ENCODE measurements at regions not wholly inside any gene's neighbourhood (a gene's known extent, or its start where the extent isn't known, plus 50 kb on each side); places are given as distances from the start of the nearest gene placed in this dataset.

DNA sequence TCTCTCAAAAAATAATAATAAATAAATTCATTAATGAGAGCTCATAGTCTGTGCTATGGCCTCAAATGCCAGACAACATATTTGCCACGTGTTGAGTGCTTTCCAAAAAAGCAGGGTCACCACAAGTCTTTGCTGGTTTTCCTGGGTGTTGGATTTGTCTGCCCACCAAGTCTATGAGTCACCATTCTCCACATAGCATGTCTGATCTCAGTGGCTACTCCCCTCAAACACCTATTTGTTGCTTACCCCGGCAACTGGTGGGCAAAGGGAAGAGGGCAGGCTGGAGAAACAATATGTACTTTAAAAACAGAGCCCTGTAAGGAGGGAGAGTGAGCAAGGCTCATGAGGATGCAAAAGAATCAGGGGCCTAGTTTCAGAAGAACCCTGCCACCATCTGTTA lies 120.0 kb upstream of the ARRDC4 start:
- BruUV-seq (replicated peaks): no TSS peak
- Histone ChIP-seq H3K9me3 (replicated peaks; ENCODE audit: control insufficient read depth, insufficient read depth, low read length) (peaks cover 3% of the 10 kb centered on the region), H3K4me3 (replicated peaks in 1 of 3; ENCODE audit: insufficient read depth in 1 of 3, low read depth in 1 of 3, low read length in 3 of 3) (no peak overlapping the region), H2AFZ (ENCODE audit: low read depth, low read length) (no peak overlapping the region), H3K27me3 (ENCODE audit: control insufficient read depth in 2 of 2, insufficient read depth in 2 of 2, low read length in 2 of 2) (no peaks in the 10 kb centered on the region), H3K27ac (ENCODE audit: insufficient read depth, low read depth, low read length) (no peak overlapping the region), H3K79me2 (ENCODE audit: control insufficient read depth, insufficient read depth, low read length) (no peaks in the 10 kb centered on the region), H4K20me1 (replicated peaks; ENCODE audit: control insufficient read depth, extremely low read depth, insufficient read depth, low read length) (no peaks in the 10 kb centered on the region), H3K36me3 (ENCODE audit: control insufficient read depth in 2 of 2, extremely low read depth in 1 of 2, insufficient read depth in 2 of 2, low read length in 2 of 2) (no peaks in the 10 kb centered on the region), H3K9ac (replicated peaks; ENCODE audit: extremely low read depth, insufficient read depth, low read length) (no peak overlapping the region), H3K9me1 (replicated peaks; ENCODE audit: control insufficient read depth, extremely low read depth, insufficient read depth, low read length) (no peaks in the 10 kb centered on the region), H3K4me2 (ENCODE audit: insufficient read depth, low read length) (no peak overlapping the region), H3K4me1 (ENCODE audit: control insufficient read depth, extremely low read depth, insufficient read depth, low read length) (no peaks in the 10 kb centered on the region)
- dilution Hi-C loops (cut with MboI; ENCODE audit: extremely low pct_ligation_motif_present, low sequenced_read_pairs) (no loop called here), intact Hi-C loops (cut with micrococcal nuclease) (no loop called here)
- no peak for FAIRE-seq
- POLR2A ChIA-PET: no interaction called here
- DNase-seq (ENCODE audit: low read depth, low spot score): no peak
- CTCF ChIA-PET: no interaction called here
- TF ChIP-seq FOS (IDR thresholded peaks at IDR 0.05; ENCODE audit: borderline replicate concordance, insufficient read depth, low read length) (no peak), JUN (IDR thresholded peaks at IDR 0.05; ENCODE audit: borderline replicate concordance, insufficient read depth, insufficient read length, low read depth) (no peak), EZH2 (IDR thresholded peaks at IDR 0.05; ENCODE audit: borderline replicate concordance, low read depth, low read length, severe bottlenecking) (no peak)
- TF ChIP-seq, protein P1, sequence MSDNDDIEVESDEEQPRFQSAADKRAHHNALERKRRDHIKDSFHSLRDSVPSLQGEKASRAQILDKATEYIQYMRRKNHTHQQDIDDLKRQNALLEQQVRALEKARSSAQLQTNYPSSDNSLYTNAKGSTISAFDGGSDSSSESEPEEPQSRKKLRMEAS (IDR thresholded peaks at IDR 0.05; ENCODE audit: insufficient read depth, insufficient read length): no peak

DNA sequence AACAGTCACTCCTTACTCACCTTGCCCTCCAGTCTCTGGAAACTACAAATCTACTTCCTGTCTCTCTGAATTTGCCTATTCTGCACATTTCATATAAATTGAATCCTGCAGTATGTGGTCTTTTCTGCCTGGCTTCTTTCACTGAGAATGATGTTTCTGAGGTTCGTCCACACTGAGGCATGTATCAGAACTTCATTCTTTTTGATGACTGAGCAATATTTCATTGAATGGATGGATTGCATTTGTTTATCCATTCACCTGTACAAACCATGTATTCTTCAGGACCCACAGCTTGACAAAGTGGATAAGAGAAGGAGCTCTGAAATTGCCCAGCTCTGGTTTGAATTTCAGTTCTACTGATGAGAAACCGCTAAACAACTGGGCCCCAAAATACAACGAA lies 118.9 kb upstream of the ARRDC4 start:
- H2AFZ ChIP-seq (ENCODE audit: low read depth, low read length): no peak overlapping the region
- H3K4me2 ChIP-seq (ENCODE audit: insufficient read depth, low read length): no peak overlapping the region
- CTCF ChIA-PET: no interaction called here
- no peaks in the 10 kb centered on the region for H3K9me1 ChIP-seq (replicated peaks; ENCODE audit: control insufficient read depth, extremely low read depth, insufficient read depth, low read length)
- TF ChIP-seq POLR2A (IDR thresholded peaks at IDR 0.05; ENCODE audit: low read depth, low read length) (no peak), JUN (IDR thresholded peaks at IDR 0.05; ENCODE audit: borderline replicate concordance, insufficient read depth, insufficient read length, low read depth) (no peak), MYC (IDR thresholded peaks at IDR 0.05; ENCODE audit: low read depth, low read length) (no peak), POLR2AphosphoS5 (IDR thresholded peaks at IDR 0.05; ENCODE audit: insufficient read depth, low read depth, low read length) (no peak), GATA2 (IDR thresholded peaks at IDR 0.05; ENCODE audit: insufficient read depth, insufficient read length, low read depth, low read length) (no peak), FOS (IDR thresholded peaks at IDR 0.05; ENCODE audit: borderline replicate concordance, insufficient read depth, low read length) (no peak), EZH2 (IDR thresholded peaks at IDR 0.05; ENCODE audit: borderline replicate concordance, low read depth, low read length, severe bottlenecking) (no peak)
- TF ChIP-seq, protein P1 (IDR thresholded peaks at IDR 0.05; ENCODE audit: insufficient read depth, insufficient read length): no peak
- TF ChIP-seq, protein P2, sequence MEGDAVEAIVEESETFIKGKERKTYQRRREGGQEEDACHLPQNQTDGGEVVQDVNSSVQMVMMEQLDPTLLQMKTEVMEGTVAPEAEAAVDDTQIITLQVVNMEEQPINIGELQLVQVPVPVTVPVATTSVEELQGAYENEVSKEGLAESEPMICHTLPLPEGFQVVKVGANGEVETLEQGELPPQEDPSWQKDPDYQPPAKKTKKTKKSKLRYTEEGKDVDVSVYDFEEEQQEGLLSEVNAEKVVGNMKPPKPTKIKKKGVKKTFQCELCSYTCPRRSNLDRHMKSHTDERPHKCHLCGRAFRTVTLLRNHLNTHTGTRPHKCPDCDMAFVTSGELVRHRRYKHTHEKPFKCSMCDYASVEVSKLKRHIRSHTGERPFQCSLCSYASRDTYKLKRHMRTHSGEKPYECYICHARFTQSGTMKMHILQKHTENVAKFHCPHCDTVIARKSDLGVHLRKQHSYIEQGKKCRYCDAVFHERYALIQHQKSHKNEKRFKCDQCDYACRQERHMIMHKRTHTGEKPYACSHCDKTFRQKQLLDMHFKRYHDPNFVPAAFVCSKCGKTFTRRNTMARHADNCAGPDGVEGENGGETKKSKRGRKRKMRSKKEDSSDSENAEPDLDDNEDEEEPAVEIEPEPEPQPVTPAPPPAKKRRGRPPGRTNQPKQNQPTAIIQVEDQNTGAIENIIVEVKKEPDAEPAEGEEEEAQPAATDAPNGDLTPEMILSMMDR (IDR thresholded peaks at IDR 0.05; ENCODE audit: extremely low read depth in 1 of 2, insufficient read depth in 1 of 2, low read depth in 1 of 2, low read length in 2 of 2): no peak
- intact Hi-C loops (cut with micrococcal nuclease) (no loop called here), dilution Hi-C loops (cut with MboI; ENCODE audit: extremely low pct_ligation_motif_present, low sequenced_read_pairs) (no loop called here)
- H3K27me3 ChIP-seq (ENCODE audit: control insufficient read depth in 2 of 2, insufficient read depth in 2 of 2, low read length in 2 of 2): no peaks in the 10 kb centered on the region
- POLR2A ChIA-PET: no interaction called here
- no TSS peak for BruUV-seq (replicated peaks)
- H3K79me2 ChIP-seq (ENCODE audit: control insufficient read depth, insufficient read depth, low read length): no peaks in the 10 kb centered on the region
- FAIRE-seq (no peak), DNase-seq (ENCODE audit: low read depth, low spot score) (no peak)
- H3K4me3 ChIP-seq (replicated peaks in 1 of 3; ENCODE audit: insufficient read depth in 1 of 3, low read depth in 1 of 3, low read length in 3 of 3): no peak overlapping the region
- H3K9me3 ChIP-seq (replicated peaks; ENCODE audit: control insufficient read depth, insufficient read depth, low read length): no peaks in the 10 kb centered on the region
- H3K4me1 ChIP-seq (ENCODE audit: control insufficient read depth, extremely low read depth, insufficient read depth, low read length): no peaks in the 10 kb centered on the region
- no peaks in the 10 kb centered on the region for H3K36me3 ChIP-seq (ENCODE audit: control insufficient read depth in 2 of 2, extremely low read depth in 1 of 2, insufficient read depth in 2 of 2, low read length in 2 of 2)
- no peak overlapping the region for H3K9ac ChIP-seq (replicated peaks; ENCODE audit: extremely low read depth, insufficient read depth, low read length)
- H3K27ac ChIP-seq (ENCODE audit: insufficient read depth, low read depth, low read length): no peak overlapping the region
- H4K20me1 ChIP-seq (replicated peaks; ENCODE audit: control insufficient read depth, extremely low read depth, insufficient read depth, low read length): no peaks in the 10 kb centered on the region

Measured in endothelial cell of umbilical vein (primary cell).